GM21360 (cell line): ENCODE measurements at regions not wholly inside any gene's neighbourhood (a gene's known extent, or its start where the extent isn't known, plus 50 kb on each side); places are given as distances from the start of the nearest gene placed in this dataset.
"Not testable (repeated sequence)": the region's sequence is repeated elsewhere in the genome, so short reads cannot be mapped to it uniquely, and the experiment has no call there.

Source experiments
- ATAC-seq: cut with Tn5 transposase; IDR thresholded peaks from one replicate; pipeline ENCODE4 v1.9.1; 2021; ENCODE audit warnings: mild to moderate bottlenecking, moderate library complexity; ENCODE audit not compliant: unreplicated experiment

- no peak for ATAC-seq
These were observed 55.9 kb downstream of the BHLHE40 start for GRCh38 chr3:5035113-5035512.

DNA sequence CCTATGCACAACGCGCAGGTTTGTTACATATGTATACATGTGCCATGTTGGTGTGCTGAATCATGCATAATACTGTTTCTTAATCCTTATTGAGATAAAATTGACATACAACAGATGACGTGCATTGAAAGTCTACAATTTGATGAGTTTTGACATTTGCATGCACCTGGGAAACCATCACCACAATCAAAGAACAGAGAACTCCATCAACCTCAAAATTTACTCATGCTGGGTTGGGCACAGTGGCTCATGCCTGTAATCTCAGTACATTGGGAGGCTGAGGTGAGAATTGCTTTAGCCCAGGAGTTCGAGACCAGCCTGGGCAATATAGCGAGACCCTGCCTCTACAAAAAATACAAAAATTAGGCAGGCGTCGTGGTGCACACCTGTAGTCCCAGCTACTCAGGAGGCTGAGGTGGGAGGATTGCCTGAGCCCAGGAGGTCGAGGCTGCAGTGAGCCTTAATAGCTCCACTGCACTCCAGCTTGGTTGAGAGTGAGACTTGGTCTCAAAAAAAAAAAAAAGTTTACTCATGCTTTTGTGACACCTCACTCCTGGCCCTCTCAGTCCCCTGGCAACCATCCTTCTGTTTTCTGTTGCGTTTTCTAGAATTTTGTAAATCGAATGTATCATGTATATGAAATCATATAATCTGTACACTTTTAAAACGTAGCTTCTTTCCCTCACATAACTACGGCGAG lies 56.6 kb downstream of the BHLHE40 start:
- no peak for ATAC-seq

DNA sequence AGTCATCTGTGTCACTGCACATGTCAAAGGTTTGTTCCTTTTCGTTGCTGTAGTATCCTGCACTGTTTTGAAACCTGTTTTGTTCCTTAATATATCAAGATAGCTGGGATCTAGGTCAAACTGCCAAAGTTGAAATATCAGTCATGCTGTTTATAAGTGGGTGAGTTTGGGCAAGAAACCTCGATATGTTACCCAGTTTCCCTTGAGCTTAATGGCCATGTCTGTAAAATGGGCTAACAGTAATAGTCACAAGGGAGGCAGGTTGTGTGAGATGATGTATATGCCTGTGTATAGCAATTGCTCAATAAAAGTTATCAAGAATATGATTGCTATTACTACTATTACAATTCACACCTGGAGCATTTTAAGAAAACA lies 57.1 kb downstream of the BHLHE40 start:
- ATAC-seq = no peak

DNA sequence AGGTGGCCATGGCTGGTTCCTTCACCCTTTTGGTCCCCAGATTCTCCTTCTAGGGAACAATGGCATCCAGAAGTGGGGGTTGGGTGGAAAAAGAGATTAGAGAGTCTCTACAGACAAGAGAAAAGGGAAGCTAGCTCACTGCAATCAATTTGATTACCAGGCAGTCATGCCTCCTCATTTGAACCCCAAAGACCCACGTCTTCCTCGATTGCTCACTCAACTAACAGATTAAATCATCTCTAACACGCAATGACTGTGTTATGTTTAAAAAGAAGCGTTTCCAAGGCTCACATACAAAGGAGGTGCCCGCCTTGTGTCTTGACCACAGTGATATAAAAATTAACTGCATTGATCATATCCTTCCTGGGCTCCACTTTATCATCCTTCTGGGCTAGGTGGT lies 57.6 kb downstream of the BHLHE40 start:
- ATAC-seq = no peak

- ATAC-seq = no peak
These were observed 60.3 kb downstream of the BHLHE40 start for GRCh38 chr3:5039585-5039984.

DNA sequence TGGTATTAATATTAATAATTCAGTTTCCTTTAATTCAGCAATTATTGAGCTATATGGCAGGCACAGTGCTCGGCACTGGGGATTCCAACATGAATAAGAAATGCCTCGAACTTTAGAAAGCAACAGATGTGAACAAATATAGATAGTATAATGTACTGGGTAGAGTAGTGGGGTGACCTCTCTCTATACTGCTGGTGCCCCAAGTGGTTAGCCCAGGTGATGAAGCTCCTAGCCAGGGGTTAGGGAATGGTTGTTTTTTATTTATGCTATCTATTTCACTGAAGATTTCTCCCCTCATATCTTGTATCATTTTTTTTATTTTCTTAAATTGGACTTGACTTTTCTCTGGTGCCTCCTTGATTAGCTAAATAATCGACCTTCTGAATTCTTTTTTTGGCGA lies 62.1 kb downstream of the BHLHE40 start:
- ATAC-seq = no peak

GRCh38 chr3:5045961-5046360 lies 66.7 kb downstream of the BHLHE40 start:
- ATAC-seq = no peak

DNA sequence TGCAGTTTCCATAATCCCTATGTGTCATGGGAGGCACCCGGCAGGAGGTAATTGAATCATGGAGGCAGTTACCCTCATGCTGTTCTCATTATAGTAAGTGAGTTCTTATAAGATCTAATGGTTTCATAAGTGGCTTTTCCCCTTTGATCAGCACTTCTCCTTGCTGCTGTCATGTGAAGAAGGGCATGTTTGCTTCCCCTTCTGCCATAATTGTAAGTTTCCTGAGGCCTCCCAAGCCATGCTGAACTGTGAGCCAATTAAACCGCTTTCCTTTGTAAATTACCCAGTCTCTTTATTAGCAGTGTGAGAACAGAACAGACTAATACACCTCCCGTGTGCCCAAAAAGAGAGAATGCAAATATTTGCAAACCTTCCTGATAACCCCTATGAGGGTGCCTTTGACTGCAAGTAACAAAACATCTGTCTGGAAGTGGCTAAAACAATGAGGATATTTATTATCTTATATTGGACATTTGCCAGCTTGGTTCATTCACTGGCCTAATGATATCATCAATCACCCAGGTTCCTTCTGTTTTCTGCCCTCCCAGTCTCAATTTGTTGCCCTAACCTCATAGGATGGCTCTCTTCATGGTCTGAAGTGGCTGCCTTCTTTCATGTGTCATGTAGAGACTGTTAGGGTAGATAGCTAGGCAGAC lies 68.7 kb downstream of the BHLHE40 start:
- ATAC-seq = no peak

DNA sequence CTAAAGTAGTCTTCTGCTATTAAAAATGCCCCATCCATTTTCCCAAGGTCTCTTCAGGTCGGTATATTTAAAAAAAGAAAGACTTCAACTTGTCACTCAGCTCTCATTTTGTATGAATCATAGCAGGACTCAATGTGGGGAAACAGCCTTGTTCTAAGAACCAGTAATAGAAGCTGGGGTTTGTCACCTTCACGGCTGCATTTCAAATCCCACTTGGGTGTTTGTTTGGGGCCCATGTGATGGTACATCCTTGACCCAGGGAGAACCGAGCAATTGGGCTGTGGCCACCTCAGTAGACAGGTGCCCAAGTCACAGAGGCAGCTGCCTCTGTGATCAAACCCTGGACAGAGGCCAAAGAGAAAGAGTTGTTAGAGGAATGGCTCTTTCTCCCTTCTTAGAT lies 70.3 kb upstream of the ARL8B start:
- ATAC-seq = peak; percentile 62

DNA sequence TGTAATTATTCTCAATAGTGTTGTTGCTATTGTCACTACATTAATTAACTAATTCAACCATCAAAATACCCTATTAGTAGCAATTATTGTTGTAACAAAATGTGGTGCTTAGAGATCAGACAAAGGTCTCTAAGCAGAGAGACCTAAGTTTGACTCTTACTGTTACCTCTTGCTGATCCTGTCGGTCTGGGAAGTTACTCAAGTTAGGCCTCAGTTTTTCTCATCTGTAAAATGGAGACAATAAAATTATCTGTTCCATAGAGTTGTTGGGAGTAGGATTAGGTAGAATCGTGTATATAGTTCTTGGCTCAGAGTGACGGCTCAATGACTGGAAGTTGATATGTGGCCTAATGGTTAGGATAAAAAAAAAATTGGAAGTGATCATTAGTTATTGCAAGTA lies 69.8 kb upstream of the ARL8B start:
- no peak for ATAC-seq

DNA sequence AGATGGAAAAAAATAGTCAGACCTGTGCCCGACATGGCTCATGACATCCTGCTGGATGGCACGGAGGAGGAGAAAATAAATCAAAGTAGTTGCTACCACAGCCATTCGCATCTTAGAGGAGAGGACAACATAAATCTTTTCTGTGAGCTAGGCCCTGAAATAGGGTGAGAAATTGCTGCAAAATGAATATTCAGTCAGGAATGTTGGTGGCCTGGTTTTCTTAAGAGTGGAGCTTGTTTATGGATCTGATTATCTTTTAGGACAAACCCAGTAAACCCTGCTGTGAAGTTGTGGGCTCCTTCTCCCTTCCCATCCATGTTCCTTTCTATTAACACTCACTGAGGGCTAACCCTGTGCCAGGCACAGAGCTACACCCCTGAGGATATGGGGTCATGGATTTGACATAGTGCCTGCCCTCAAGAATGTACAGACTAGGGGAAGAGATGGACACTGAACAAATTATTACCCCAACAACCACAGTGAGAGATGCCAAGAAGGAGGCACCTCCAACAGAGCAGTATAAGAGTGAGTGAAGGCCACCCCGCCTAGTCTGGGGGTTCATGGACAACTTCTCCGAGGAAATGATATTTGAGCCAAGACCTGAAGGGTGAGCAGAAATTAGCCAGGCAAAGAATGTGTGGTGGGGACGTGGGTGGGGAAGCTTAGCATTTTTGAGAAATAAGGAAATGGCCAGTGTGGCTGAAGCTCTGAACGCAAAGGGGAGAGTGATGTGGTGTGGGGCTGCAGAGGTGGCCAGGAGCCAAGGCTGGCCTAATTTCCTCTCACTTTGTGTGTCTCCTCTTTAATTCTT lies 68.9 kb upstream of the ARL8B start:
- no peak for ATAC-seq

DNA sequence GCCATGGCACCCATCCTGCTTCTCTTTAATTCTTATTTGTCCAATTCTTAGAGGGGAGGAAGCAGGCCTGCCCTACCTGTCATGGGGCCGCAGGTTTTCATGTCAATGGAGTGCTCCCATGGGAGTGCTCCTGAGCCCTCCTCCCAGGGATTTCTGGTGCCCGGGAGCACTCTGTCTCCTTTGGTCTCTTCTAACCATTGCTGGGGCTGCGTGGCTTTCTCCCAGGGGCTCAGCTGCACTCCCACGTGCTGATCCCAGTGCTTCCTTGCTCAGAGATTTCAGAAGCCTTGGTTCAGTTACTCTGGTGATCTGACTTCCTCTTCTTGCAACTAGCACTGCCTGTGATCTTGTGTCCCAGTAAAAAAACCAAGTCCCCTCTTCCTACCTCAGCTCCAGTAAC lies 68.0 kb upstream of the ARL8B start:
- ATAC-seq = no peak

DNA sequence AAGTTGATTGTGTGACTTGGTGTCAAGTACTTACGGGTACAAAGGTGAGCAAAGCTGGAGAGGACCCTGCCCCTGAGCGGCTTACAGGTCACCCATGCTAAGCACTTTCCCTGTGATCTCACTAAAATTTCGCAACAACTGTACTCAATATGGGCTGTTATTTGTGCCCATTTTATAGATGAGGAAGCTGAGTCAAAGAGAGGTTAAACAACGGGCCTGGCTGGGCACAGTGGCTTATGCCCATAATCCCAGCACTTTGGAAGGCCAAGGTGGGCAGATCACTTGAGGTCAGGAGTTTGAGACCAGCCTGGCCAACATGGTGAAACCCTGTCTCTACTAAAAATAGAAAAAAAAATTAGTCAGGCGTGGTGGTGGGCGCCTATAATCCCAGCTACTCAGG lies 67.5 kb upstream of the ARL8B start:
- not testable (repeated sequence) for ATAC-seq

- no peak for ATAC-seq
These were observed 66.6 kb upstream of the ARL8B start for GRCh38 chr3:5055357-5056110.

DNA sequence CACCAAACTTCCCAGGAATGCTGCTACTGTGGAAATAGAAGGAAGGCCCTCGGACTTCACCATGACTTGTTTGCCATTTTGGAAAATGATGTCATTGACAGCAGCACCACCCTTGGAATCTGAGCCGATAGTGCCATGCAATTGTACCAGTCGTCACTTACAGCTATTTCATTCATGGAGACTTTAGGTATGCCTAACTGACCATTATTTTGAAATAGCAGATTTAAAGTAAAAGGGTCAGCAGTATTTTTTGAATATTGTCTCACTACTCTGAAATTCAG lies 66.0 kb upstream of the ARL8B start:
- no peak for ATAC-seq

DNA sequence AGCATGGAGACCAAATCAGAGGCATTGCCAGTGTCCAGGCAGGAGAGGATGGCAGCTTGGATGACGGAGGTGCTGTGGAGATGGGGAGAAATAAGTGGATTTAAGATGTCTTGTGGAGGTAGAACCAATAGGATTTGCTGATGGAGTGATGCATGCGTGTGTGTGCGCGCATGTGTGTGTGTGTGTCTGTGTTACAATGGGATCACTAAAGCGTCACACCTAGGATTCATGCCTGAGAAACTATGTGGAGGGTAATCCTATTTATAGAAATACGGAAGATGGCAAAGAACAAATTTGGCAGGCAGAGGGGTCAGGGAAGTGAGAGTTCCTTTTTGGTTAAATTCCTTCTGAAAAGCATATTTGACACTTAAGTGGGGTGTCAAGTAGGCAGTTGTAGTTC lies 64.8 kb upstream of the ARL8B start:
- ATAC-seq = no peak

DNA sequence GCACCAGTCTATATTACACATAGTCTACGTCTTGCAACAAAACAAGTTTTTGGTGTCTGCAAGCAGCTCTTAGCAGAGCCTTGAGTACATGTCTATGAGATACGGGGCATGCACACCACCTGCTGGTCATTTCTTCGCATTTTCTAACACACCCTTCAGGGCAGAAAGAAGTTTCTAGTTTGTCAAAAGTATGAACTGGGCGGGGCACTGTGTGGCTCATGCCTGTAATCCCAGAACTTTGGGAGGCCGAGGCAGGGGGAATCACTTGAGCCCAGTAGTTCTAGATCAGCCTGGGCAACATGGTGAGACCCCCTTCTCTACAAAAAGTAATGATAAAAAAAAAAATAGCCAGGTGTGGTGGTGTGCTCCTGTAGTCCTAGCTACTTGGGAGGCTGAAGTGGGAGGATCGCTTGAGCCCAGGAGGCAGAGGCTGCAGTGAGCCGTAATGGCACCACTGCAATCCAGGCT lies 64.2 kb upstream of the ARL8B start:
- peak; percentile 96 for ATAC-seq

DNA sequence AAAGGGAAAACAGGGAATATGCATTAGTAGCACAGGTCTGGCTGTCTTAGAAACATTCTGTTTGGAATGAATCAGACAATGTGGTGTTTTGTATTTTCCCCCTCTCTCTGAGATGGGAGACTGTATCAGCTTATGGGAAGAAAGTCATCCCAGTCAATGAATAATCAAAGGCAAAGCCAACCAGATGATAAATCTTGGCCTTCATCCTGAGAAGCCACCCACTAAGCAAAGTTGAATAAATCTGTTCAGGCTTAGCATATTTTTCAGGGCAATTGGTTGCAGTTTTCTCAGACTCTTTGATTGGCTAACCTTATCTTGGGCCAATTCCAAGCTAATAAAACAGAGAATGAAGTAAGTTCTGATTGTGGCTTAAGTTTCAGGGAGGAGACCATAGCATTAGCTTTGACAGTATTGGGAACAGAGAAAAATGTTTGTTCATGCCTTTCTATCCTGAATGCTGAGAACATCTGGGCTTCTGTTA lies 63.6 kb upstream of the ARL8B start:
- no peak for ATAC-seq

DNA sequence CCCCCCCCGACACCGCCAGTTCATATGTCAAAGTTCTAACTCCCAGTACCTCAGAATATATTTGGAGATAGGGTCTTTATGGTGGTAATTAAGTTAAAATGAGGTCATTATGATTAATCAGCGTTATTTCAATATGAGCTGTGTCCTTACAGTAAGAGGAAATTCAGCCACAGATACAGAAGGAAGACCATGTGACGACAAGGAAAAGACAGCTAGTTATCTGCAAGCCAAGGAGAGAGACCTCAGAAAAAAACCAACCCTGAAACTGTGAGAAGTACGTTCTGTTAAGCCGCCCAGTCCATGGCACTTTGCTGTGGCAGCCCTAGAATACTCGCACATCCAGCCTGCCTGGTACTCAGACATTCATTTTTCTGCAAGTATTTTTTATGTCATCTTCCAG lies 62.3 kb upstream of the ARL8B start:
- ATAC-seq = no peak

- ATAC-seq = no peak
These were observed 60.9 kb upstream of the ARL8B start for GRCh38 chr3:5061218-5061569.

GRCh38 chr3:5063724-5064123 lies 58.4 kb upstream of the ARL8B start:
- ATAC-seq = no peak
